Fibroblast of skin of right biceps (primary cell): ENCODE measurements at regions not wholly inside any gene's neighbourhood (a gene's known extent, or its start where the extent isn't known, plus 50 kb on each side); places are given as distances from the start of the nearest gene placed in this dataset.

ENCODE experiments used
- DNase-seq: peaks from one replicate; pipeline ENCODE4 v3.0.0-alpha.2; 2013

DNA sequence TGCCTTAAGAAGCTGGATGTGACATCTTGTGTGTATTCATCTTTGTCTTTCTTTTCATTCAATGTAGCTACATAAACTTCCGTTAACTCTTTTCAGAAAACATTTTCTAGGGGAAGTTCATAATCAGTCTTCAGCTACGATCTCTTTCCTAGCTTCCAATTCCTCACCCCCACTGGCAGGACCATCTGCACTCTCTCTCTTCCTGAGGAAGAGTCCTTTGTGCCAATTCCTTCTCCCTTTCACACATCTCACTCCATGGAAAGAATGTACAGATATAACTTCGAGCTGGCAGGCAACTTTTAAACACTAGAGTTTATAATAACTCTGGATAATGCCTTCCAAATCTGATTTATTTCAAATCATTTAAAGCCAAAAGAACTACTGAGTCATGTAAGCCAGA, 495.7 kb downstream of the GALC start:
- DNase-seq = no peak

DNA sequence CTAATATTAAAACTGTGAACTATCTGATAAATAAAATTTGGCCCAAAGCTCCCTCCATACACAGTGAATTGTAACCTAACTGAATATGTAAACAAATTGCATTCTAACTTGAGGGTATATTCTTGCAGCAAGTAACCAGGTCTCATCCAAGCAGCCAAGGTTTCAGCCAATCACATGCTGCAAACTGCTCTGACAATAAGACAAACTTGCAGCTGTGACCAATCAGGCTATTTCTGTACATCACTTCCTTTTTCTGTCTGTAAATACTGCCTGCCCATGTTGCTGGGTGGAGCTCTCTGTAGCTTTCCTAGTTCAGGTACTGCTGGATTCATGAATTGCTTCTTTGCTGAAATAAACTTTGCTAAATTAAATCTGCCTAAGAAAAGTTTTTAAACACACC, 499.0 kb downstream of the GALC start:
- DNase-seq = no peak

DNA sequence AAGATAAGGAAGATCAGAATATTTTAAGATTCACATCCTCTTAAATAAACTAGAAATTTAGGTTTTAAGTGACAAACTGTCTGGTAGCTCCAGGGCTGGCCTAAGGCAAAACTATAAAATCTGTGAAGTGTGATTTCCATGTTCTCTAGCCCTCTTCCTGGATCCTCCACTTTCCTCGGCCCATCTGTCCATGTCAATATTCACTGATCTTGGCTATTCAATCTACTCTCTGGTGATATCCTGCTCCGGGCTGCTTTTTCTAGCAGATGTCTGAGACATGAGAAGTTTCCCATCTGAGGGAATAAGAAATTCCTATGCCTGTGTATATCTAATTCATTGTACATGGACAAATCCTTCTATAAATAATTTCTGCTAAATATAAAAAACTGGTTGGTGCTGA, 500.4 kb downstream of the GALC start:
- no peak for DNase-seq

DNA sequence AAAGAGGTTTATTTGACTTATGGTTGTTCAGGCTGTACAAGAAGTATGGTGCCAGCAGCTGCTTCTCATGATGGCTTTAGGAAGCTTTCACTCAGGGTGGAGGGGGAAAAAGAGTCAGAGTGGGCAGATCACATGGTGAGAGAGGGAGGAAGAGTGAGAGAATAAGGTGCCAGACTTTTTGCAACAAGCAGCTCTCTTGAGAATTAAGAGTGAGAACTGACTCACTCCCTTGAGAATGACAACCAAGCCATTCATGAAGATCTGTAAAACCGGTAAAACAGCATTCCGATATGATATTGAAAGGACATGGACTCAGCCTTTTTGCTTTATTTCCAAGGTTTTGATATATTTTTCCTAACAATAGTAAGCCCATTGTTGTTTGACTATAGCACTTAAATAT, 501.2 kb downstream of the GALC start:
- DNase-seq = no peak

DNA sequence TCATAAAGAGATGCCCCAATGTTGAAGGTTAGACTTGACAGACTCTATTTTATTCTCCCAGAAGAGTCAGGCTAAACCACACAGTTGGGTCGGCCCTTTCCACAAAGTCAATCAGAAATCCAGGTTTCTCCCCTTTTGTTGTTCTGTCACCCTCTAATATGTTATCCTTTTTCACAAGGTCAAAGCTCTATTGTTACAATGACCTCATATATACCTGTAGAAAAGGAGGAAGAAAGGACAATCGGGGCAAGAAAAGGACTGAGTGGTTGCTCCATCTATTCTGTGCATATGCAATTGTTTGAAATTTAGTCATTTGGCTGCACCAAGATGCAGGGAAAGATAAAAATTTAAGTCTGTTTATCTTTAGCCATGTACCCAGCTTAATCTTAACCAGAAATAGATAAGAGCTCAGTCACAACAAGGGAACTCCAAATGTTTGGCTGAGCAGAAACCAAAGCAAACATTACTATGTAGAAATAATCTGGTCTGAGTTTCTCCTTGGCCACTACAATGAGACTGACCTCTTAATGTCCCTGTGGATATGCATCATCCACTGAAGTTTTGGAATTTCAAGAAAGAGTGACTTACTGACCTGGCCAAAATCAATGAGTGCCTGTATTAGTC, 503.7 kb downstream of the GALC start:
- no peak for DNase-seq

DNA sequence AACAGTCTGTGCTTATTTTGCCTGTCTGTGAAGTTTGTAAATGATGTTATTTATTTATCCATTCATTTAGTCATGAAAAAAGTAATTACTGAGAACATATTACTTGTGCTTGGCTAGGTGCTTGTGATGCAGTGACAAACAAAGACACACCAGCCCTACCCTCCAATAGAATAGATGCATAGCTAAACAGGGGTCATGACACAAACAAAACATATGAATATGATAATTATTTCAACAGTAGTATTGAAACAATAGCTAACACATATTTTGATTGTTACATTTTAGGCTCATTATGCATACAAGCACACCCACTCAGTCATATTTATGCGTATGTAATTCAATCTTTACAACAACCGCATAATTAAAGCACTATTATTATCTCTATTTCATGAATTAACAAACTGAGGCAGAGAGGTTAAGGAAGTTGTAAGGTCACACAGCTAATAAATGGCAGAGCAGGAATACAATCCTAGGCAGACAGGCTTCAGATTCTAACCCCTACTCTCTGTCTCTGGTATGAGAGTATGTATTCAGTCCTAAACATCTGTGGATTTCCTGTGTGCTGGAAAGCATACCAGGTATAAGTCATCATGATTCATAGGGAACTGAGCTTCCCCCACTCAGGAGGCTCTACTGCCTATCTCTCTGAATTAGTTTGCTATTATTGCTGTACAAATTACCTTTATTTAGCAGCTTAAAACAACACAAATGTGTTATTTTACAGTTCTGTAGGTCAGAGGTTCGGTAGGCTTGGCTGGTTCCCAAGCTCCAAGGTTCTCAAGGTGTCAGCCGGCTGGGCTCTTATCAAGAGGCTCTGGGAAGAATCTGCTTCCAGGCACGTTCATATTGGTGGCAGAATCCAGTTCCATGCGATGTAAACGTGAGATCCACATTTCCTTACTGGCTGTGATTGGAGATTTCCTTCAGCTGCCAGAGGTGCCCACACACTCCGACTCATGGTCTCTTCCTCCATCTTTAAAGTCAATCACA, 509.4 kb downstream of the GALC start:
- peak; percentile 76 for DNase-seq

DNA sequence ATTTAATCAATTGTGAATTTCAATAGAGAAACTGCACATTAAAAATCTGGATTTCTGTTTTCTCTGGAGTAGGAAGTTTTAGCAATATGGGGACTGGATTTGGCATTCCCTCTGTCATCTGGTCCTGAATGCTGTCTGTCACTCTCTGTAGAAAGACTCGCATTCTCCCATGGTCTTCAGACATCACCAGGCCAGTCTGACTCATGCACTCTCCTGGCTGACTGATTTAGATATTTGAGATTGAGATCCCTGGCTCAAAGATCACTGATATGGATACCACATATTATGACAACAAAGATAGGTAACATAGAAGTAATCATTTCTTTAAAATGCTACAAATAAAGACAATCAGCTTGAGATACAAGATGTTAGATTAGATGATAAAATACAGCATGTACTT, 524.5 kb downstream of the GALC start:
- no peak for DNase-seq

DNA sequence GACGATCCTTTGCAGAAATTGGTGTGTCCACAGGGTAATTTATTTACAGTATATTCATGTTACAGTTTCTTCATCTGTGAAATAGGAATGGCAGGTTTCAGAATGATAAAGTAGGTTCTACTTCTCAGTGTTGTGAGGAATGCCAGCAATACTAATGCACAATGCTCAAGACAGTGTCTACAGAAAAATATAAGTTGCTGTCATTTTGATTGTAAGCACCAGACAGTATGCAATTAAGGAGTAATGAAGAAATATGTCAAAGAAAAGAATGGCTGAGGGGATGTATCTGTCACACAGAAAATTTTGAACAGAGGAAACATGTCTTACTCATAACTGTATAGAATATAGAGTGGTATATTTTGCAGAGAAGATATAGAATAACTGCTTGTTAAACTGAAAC, 525.4 kb downstream of the GALC start:
- no peak for DNase-seq

DNA sequence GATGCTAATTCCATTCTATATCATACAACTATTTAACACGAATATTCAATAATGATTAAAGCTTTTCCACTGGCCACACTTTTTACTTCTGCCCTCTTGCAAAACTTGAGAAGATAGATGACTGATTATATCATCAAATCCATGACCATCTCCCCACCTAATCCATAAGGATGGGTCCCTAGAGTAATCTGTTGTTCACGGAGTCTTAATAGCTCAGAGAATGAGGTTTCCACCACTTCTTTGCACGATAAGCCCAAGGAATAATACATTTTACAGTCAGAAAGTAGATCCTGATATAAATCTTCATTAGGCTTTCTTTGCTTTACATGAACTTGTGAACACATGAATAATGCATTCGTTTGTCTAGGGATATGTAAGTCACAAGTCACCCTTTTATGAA, 527.2 kb downstream of the GALC start:
- DNase-seq = no peak

DNA sequence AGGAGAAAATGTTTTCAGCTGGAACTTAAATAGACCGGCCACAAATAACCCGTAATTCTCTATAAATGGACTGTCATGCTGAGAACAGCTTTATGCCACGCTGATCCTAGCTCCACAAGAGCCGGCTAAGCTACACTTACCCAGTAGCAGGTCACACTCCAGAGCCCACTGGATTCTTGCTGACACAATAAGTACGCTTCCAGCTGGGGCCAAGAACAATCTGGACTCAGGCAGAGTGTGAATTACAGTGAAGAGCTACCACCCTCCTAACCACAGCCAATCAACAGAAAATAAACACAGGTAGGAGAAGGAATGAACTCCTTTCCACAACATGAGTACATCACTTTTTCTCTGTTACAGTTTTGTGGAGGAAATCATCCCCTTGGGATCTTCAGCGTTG, 531.3 kb downstream of the GALC start:
- no peak for DNase-seq

DNA sequence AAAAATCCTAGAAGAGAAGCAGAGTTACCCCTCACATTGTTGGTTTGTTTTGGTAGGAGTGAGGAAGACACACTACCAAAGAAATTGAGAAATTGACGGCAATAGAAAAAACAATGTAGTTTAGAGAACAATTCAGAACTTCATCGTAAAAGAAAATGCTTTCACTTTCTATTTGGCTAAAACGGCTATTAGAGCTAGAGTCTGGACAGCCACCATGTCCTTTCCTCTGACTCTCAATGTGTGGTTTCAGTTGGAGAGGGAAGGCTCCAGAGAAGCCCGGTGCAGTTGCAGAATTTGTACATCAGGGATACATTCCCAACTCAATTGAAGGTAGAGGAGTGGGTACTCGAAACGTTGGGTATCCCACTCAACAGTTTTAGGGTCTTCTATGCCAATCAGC, 535.3 kb downstream of the GALC start:
- no peak for DNase-seq

DNA sequence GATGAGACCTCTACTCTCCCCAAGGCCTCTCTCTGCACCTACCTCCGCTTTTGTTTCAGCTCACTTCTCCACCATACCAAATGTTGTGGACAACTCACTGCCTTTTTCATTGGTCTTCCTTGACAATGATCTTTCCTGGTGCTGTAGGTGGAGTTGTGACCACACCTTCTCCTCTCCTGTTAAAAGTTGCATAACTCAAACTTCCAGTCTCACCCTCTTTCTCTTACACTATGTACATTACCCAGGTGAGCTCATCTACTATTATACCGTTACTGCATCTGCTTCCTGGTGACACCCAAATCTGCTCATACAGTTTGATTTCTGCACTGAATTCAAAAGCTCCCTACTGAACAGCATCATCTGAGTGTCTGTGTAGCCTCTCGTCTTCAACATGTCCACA, 542.8 kb downstream of the GALC start:
- DNase-seq = no peak

DNA sequence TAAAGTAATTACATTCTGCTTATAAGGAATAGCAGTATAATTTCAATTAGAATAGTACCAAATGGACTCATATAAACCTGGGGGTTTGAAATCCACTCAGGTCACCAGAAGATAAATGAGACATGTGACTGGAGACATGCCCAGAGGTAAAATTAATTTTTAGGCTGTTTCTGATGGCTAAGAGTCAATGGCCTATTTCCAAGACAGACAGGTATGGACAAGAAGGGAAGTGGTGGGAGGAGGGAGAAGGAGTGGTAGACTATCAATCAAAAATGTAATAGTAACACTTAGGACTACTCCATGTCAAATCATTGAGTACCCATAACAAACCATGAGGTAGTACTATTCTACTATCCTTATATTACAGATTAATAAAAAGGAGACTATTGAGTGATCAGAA, 544.0 kb downstream of the GALC start:
- DNase-seq = no peak

DNA sequence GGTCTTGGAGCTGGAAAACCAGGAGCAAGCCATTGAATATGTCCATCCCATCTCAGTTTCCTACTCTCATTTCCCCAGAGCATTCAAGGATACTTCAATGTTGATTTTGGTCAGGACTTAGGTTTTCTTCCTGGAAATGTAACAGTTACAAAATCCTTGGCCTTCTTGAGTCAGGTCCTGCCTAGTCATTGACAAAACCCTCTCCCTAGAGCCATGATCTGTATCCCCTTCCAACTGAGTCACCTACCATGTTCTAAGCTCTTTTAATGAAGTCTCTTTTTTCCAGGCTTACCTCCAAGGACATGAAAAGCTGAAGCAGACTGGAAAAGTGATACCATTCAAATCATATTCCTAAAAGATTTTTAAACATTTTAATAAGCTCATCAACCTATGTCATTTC, 549.2 kb downstream of the GALC start:
- DNase-seq = peak; percentile 12

DNA sequence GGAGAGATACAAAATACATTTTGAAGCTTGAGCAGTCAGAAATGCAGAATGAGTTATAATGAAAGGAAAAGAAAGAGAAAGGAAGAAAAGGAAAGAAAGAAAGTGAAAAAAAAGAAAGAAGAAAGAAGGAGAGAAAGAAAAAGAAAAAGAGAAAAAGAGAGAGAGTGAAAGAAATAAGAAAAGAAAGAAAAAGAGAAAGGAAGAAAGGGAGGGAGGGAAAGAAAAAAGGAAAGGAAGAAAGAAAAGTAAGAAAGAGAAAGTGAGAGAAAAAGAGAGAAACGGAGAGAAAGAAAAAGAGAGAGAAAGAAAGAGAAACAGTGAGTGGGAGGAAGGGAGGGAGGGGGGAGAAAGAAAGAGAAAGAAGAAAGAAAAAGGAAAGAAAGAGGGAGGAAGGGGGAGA, 549.9 kb downstream of the GALC start:
- no peak for DNase-seq

DNA sequence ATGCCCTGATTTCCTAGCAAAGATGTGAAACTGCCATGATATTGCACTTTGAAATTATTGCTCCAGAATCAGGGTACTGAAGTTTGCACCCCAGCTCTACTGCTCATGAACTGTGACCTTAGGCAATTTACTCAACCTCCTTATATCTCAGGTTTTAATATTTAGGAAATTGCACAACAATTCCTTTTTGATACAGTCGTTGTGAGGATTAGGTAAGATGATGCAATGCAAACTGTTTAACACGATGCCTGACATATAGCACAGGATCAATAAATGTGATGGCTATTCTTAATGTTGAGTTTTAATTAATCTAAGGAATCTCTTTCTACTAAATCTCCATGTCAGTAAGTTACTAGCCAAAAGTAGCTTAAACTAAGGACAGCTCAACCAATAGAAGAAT, 555.8 kb downstream of the GALC start:
- no peak for DNase-seq

DNA sequence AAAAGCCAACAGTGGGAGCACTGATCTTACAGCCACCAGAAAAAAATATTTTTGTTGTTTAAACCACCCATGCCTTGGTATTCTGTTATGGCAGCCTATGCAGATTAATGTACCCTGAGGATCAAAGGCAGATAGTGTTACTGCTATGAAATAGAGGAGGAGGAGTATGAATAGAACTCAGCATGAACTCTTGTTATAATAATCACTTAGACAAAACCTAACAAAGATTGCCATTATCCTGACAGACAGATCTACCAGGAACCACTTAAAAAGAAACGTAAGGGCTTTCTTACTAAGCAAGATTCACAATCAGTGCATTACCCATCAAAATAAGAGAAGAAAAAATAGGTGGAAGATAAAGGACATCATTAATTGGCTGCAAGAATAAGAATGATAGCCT, 558.3 kb downstream of the GALC start:
- DNase-seq = no peak

DNA sequence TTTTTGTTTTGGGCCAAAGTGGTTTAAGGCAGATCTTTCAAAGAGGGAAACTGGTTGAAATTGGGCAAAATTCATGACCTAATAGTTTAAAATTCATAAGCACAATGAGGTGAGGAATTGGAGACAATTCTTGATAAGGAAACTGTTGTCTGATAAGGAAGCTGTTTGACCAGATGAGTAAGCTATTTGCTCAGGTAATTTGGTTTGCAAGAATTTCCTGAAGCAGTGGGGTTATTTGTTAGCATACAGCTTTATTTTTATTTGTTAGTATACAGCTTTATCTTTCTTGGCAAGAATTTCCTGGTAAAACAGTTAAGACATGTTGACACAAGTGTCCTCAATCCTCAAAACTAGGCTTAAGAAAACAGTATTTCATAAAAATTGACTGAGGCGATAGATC, 559.0 kb downstream of the GALC start:
- no peak for DNase-seq

DNA sequence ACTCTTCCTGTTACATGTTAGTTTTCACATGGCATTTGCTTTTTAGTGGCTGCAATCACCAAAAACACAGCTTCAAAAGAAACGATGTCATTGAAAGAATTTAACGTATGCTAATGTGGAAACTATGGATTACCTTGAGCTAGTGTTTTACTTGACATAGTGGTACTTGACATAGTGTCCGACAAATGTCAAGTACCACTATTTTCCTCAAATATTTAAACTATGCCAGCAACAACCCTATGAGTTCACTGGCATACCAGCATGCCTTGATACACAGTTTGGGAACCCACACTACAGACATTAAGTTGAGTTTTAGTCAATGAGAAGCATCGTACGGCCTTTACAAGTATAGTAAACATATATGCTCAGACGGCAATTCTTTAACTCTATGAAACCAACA, 560.3 kb downstream of the GALC start:
- DNase-seq = no peak

DNA sequence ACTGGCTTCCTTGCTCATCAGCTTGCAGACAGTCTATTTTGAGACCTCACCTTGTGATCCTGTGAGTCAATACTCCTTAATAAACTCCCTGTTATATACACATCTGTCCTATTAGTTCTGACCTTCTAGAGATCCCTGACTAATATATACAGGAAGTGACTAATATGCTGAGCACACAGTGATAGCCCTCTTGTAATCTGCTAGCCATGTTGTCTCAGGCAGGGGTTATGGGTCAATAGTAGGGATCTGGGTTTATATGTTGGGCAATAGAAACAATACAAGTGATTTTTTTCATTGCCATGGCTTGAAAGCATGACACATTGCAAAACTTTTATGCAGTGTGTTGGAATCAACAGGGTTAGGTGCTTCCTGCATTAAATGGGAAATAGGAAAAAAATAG, 562.2 kb downstream of the GALC start:
- DNase-seq = peak; percentile 43

DNA sequence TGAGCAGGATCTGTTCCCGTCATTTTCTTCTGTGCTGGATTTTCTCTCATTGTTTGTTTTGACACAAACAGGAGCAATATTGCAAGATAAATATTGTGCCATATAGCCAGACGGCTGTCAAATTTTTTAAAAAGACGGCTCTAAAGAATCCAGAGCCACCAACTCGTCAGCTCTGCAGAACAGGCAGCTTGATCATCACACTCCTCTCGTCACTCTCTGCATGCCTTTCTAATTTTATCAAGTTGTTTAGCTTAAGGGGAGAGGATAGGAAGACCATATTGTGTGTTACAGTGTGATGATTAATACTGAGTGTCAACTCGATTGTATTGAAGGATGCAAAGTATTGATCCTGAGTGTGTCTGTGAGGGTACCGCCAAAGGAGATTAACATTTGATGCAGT, 562.8 kb downstream of the GALC start:
- DNase-seq = no peak

DNA sequence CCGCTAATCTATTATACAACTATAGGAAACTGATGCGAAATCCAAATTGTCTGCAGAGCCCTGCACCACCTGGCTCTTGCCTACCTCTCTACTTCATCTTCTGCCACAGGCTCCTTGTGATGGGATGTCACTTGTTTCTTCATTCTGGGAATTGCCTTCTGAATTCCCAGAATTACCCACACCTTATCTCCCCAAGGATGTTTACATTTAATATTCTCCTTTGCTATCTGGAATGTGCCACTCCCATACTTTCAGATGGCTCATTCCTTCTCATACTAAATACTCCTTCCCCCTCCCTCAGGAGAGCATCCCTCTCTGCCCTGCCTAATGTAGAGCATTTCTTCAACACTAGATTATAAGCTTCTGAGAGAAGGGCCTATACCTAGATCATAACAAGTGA, 573.1 kb downstream of the GALC start:
- no peak for DNase-seq

DNA sequence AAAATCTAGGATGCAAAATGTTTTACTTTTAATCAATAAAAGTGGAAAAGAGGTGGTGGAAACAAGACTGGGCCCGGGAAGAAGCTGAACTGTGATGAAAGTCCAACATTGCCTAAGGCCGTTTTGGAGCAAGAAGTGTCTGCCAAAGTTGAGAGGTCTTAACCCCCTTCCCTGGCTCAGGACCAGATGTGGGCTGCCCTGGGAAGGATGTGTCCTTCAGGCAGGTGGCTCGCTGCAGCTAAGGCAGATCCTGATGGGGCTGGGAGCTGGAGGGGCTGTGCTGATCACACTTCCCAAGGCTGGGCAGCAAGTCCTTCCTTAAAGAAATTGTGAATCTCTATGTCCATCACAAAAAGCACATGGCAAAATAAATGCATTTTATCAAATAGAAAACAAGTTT, 581.6 kb downstream of the GALC start:
- DNase-seq = no peak

DNA sequence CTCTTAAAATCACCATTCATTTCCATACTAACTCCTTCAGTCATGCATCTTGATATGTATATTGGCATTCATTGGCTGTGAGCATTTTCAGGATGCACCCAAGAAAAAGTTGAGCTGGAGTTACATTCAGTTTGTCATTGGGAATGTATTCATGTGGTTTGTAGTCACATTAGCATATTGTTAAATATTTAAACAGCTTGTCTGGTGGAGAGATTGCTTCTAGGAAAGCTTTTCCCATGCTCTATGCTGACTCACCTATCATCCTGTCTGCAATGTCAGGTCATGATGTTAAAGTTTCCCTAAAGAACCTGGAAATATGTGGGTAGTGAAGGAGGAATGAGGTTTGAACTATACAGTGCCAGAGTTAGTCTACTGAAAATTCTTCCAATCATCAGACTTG, 583.6 kb downstream of the GALC start:
- peak; percentile 40 for DNase-seq

DNA sequence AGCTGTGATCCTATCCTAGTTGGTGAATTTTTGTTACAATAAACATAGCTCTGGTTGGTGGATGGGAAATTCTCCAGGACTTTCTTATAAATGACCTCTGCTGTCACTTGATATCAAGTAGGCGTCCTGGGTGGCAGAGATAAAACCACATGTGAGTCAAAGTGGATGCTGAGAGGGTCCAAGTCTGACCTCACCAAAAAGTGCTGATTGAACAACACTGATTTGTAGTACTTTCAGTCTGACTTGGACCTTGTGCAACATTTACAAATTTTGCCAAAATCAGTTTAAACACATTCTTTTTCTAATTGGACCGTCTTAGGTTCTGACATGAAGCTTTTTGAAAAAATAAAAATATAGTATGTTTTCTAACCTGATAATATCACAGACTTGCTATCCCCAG, 585.6 kb downstream of the GALC start:
- no peak for DNase-seq
